ENCODE measurements at regions not wholly inside any gene's neighbourhood (a gene's known extent, or its start where the extent isn't known, plus 50 kb on each side); places are given as distances from the start of the nearest gene placed in this dataset.

GRCh38 chr4:38456096-38456495 lies 207.9 kb upstream of the KLF3 start:
- WGBS, 2 experiments (ENCODE audit: extremely low coverage in 1 of 2, insufficient coverage in 1 of 2, insufficient read length in 1 of 2, insufficient replicate concordance in 2 of 2, low coverage in 1 of 2, low lambda C conversion rate in 2 of 2, missing lambda C conversion rate in 1 of 2): 100% methylated on average over 1 of the region's 1 CpG; no CpG with 5 or more reads in 1 of the 2 experiments
- Histone ChIP-seq H3K56ac (replicated peaks; ENCODE audit: insufficient read length, low read depth, low read length) (no peak overlapping the region), H3K4me1 (replicated peaks in 1 of 4; ENCODE audit: control insufficient read depth in 3 of 4, insufficient read depth in 4 of 4, low read length in 3 of 4) (no peaks in the 10 kb centered on the region), H3K9me3 (ENCODE audit: insufficient read depth in 2 of 2, low read depth in 1 of 2, low read length in 1 of 2) (no peaks in the 10 kb centered on the region), H3K9ac (replicated peaks in 1 of 4; ENCODE audit: extremely low read depth in 1 of 4, low read depth in 3 of 4, low read length in 3 of 4) (no peak overlapping the region), H3K27me3 (replicated peaks in 1 of 4; ENCODE audit: control insufficient read depth in 3 of 4, extremely low read depth in 1 of 4, insufficient read depth in 3 of 4, low read length in 3 of 4) (no peaks in the 10 kb centered on the region), H4K91ac (replicated peaks; ENCODE audit: insufficient read length, low read length) (no peak overlapping the region), H3K4me3 (ENCODE audit: extremely low read depth in 1 of 4, insufficient read depth in 2 of 4, low read depth in 3 of 4, low read length in 4 of 4) (no peak overlapping the region), H2AFZ (ENCODE audit: low read length) (no peak overlapping the region), H3K23me2 (ENCODE audit: low read depth, low read length) (no peaks in the 10 kb centered on the region), H3K27ac (ENCODE audit: low read depth, low read length) (no peak overlapping the region), H3K79me1 (ENCODE audit: low read depth, low read length) (no peaks in the 10 kb centered on the region), H4K8ac (ENCODE audit: extremely low read depth, insufficient read depth, low read length) (no peak overlapping the region), H3K14ac (ENCODE audit: insufficient read length) (no peak overlapping the region), H3K36me3 (ENCODE audit: control insufficient read depth in 2 of 4, insufficient read depth in 4 of 4, low read length in 3 of 4) (no peaks in the 10 kb centered on the region), H3K23ac (ENCODE audit: insufficient read length) (no peak overlapping the region), H3K79me2 (ENCODE audit: control insufficient read depth in 1 of 2, insufficient read depth in 2 of 2, low read length in 2 of 2) (no peaks in the 10 kb centered on the region), H3K18ac (ENCODE audit: extremely low read depth, low read length) (no peak overlapping the region), H3K4me2 (ENCODE audit: insufficient read depth in 1 of 2, low read depth in 2 of 2, low read length in 2 of 2) (no peak overlapping the region), H2BK120ac (replicated peaks; ENCODE audit: low read depth, low read length) (no peak overlapping the region), H4K5ac (ENCODE audit: insufficient read length, low read depth, low read length) (no peak overlapping the region), H2BK12ac (ENCODE audit: low read depth, low read length) (no peak overlapping the region), H4K20me1 (replicated peaks in 1 of 2; ENCODE audit: control insufficient read depth in 1 of 2, insufficient read depth in 2 of 2, low read length in 2 of 2) (no peaks in the 10 kb centered on the region), H2AK5ac (ENCODE audit: low read depth, low read length) (no peak overlapping the region), H3K4ac (replicated peaks; ENCODE audit: insufficient read length, low read depth, low read length) (no peak overlapping the region), H2BK20ac (ENCODE audit: low read length) (no peak overlapping the region), H2BK15ac (ENCODE audit: low read length) (no peak overlapping the region), H2BK5ac (ENCODE audit: low read depth, low read length) (no peak overlapping the region)
- DNase-seq (ENCODE audit: low read depth in 1 of 2, low spot score in 2 of 2) (no peak), FAIRE-seq (no peak)
- TF ChIP-seq SP2 (IDR thresholded peaks at IDR 0.05; ENCODE audit: low read length): no peak
- TF ChIP-seq CREB1 (IDR thresholded peaks at IDR 0.05): no peak
- TF ChIP-seq MAFK (IDR thresholded peaks at IDR 0.05; ENCODE audit: low read depth, low read length): no peak
- TF ChIP-seq ATF3 (IDR thresholded peaks at IDR 0.05; ENCODE audit: insufficient read depth, low read depth, low read length): no peak
- TF ChIP-seq JUN (IDR thresholded peaks at IDR 0.05; ENCODE audit: low read depth, low read length): no peak
- no peak for TF ChIP-seq SIX5 (IDR thresholded peaks at IDR 0.05; ENCODE audit: low read depth, low read length)
- no peak for TF ChIP-seq POLR2A (IDR thresholded peaks at IDR 0.05; ENCODE audit: control extremely low read depth in 1 of 2, low read depth in 2 of 2, low read length in 2 of 2)
- TF ChIP-seq CTBP2 (IDR thresholded peaks at IDR 0.05; ENCODE audit: borderline replicate concordance, insufficient read depth, insufficient read length, low read length): no peak
- TF ChIP-seq ATF2 (IDR thresholded peaks at IDR 0.05; ENCODE audit: low read length): no peak
- TF ChIP-seq MAX (IDR thresholded peaks at IDR 0.05): no peak
- TF ChIP-seq SP4 (IDR thresholded peaks at IDR 0.05; ENCODE audit: low read length): no peak
- TF ChIP-seq RAD21 (IDR thresholded peaks at IDR 0.05 in 1 of 2, conservative IDR thresholded peaks at IDR 0.05 in 1 of 2; ENCODE audit: low read depth in 2 of 2, low read length in 2 of 2): no peak
- TF ChIP-seq HDAC2 (IDR thresholded peaks at IDR 0.05; ENCODE audit: borderline replicate concordance in 1 of 2, low read depth in 2 of 2, low read length in 2 of 2): no peak
- ChIA-PET CTCF (ENCODE audit: partially characterized antibody) (no interaction called here), POLR2A (ENCODE audit: partially characterized antibody) (no interaction called here)
